ENCODE measurements at regions not wholly inside any gene's neighbourhood (a gene's known extent, or its start where the extent isn't known, plus 50 kb on each side); places are given as distances from the start of the nearest gene placed in this dataset.

- intact Hi-C loops (cut with micrococcal nuclease; ENCODE audit: unreplicated experiment) (no loop called here), in situ Hi-C loops (cut with HindIII; ENCODE audit: extremely low pct_ligation_motif_present, low pct_unique_long_range_greater_than_20kb) (no loop called here)
- H3K27ac ChIP-seq (ENCODE audit: extremely low read length, insufficient read depth, low read length): no peak overlapping the region
- TF ChIP-seq TIGD3 (CRISPR knock-in tag; IDR thresholded peaks at IDR 0.05; ENCODE audit: borderline replicate concordance) (no peak), ZBTB42 (CRISPR knock-in tag; IDR thresholded peaks at IDR 0.05) (no peak), ZNF674 (CRISPR knock-in tag; IDR thresholded peaks at IDR 0.05; ENCODE audit: low read depth) (no peak), TCF7 (IDR thresholded peaks at IDR 0.05; ENCODE audit: low read depth) (no peak), SMAD1 (CRISPR knock-in tag; IDR thresholded peaks at IDR 0.05; ENCODE audit: borderline replicate concordance, low read depth) (no peak), PRDM10 (CRISPR knock-in tag; IDR thresholded peaks at IDR 0.05; ENCODE audit: low read depth) (no peak), ZBTB40 (IDR thresholded peaks at IDR 0.05) (peak; percentile 34; the same call in 1 of the 2 replicates), ZBTB40 (CRISPR knock-in tag; IDR thresholded peaks at IDR 0.05) (no peak)
- no peak overlapping the region for H3K4me2 ChIP-seq (ENCODE audit: low read depth, low read length)
- no peak overlapping the region for H3K4me3 ChIP-seq (replicated peaks in 1 of 3; ENCODE audit: insufficient read depth in 1 of 3, low read depth in 2 of 3, low read length in 3 of 3)
- POLR2A ChIA-PET: interaction anchor here (1.2 to 1.5 kb wide), 3 partner anchors 58 to 60 kb away, joined by 3 to 8 read pairs (median 7); partner anchors contain the start of gene RTN4
- CTCF ChIA-PET (ENCODE audit: low intra/inter-chr PET ratio, low total read pairs): no interaction called here
- H4K20me1 ChIP-seq (ENCODE audit: insufficient read depth, low read length): peaks cover 4% of the 10 kb centered on the region; the same call in 1 of the 2 replicates
- H3K9ac ChIP-seq (ENCODE audit: insufficient read depth, low read depth, low read length): no peak overlapping the region
- no TSS peak for BruUV-seq (replicated peaks)
- FAIRE-seq: no peak
- H3K9me3 ChIP-seq (ENCODE audit: low read length): no peaks in the 10 kb centered on the region
- no peak overlapping the region for H2AFZ ChIP-seq (ENCODE audit: low read length)
- WGBS (ENCODE audit: low lambda C conversion rate): 48% methylated on average over 7 of the region's 7 CpGs
- peaks cover 61% of the 10 kb centered on the region for H3K4me1 ChIP-seq (ENCODE audit: insufficient read depth, low read length)
- H3K36me3 ChIP-seq (replicated peaks in 1 of 2; ENCODE audit: control insufficient read depth in 1 of 2, insufficient read depth in 2 of 2, low read length in 2 of 2): no peaks in the 10 kb centered on the region
- peaks cover 0 to 8% of the 10 kb centered on the region in 2 experiments; a peak in 2 of 5 replicates for H3K27me3 ChIP-seq (ENCODE audit: control insufficient read depth in 1 of 2, insufficient read depth in 2 of 2, low read length in 2 of 2)
- no peak for ATAC-seq
- no peak for DNase-seq (ENCODE audit: low spot score)
- H3K79me2 ChIP-seq (ENCODE audit: insufficient read depth, low read length): no peaks in the 10 kb centered on the region
These were observed 58.4 kb upstream of the RTN4 start for GRCh38 chr2:55108456-55109160.

Measured in HepG2 (cell line).